ENCODE measurements at regions not wholly inside any gene's neighbourhood (a gene's known extent, or its start where the extent isn't known, plus 50 kb on each side); places are given as distances from the start of the nearest gene placed in this dataset.

GRCh38 chr7:26590709-26591108 is 273.7 kb downstream of the SKAP2 start:
- H3K4me3 ChIP-seq (replicated peaks in 1 of 2; ENCODE audit: low read depth in 1 of 2, low read length in 2 of 2), result no peak overlapping the region
- ATAC-seq, result no peak
- H3K27me3 ChIP-seq (ENCODE audit: insufficient read depth, low read length), result peaks cover 27% of the 10 kb centered on the region; the same call in 1 of the 2 replicates
- H3K79me2 ChIP-seq (ENCODE audit: insufficient read depth, low read length), result no peaks in the 10 kb centered on the region
- no peaks in the 10 kb centered on the region for H3K9me2 ChIP-seq (ENCODE audit: insufficient read depth)
- TF ChIP-seq YY1 (IDR thresholded peaks at IDR 0.05; ENCODE audit: extremely low read depth, insufficient replicate concordance, low read depth, low read length), result no peak
- no peak for TF ChIP-seq CEBPB (IDR thresholded peaks at IDR 0.05; ENCODE audit: low read depth)
- TF ChIP-seq, protein P1, sequence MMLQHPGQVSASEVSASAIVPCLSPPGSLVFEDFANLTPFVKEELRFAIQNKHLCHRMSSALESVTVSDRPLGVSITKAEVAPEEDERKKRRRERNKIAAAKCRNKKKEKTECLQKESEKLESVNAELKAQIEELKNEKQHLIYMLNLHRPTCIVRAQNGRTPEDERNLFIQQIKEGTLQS (IDR thresholded peaks at IDR 0.05), result no peak
- TF ChIP-seq SRF (IDR thresholded peaks at IDR 0.05; ENCODE audit: low read depth), result no peak
- H4K20me1 ChIP-seq (ENCODE audit: insufficient read depth), result no peaks in the 10 kb centered on the region
- no peak overlapping the region for H2AFZ ChIP-seq (ENCODE audit: low read depth, low read length, poor library complexity, severe bottlenecking)
- intact Hi-C loops (cut with micrococcal nuclease), result no loop called here
- H3K27ac ChIP-seq (ENCODE audit: low read depth, low read length), result no peak overlapping the region
- H3K4me1 ChIP-seq (ENCODE audit: control insufficient read depth in 1 of 2, insufficient read depth in 2 of 2, low read length in 2 of 2), result no peaks in the 10 kb centered on the region
- no peaks in the 10 kb centered on the region for H3K36me3 ChIP-seq (ENCODE audit: control insufficient read depth in 1 of 2, insufficient read depth in 2 of 2, low read length in 2 of 2)
- ChIA-PET RAD21 (ENCODE audit: low non-redundant PET in 1 of 2, low total read pairs in 2 of 2, uncharacterized antibody in 2 of 2, unreplicated experiment in 2 of 2) (no interaction called here), POLR2A (no interaction called here), CTCF (no interaction called here)
- no peak overlapping the region for H3K4me2 ChIP-seq (ENCODE audit: low read length)
- H3K9ac ChIP-seq (ENCODE audit: low read length), result no peak overlapping the region
- no peaks in the 10 kb centered on the region for H3K9me3 ChIP-seq (ENCODE audit: control insufficient read depth in 1 of 2, insufficient read depth in 1 of 2, low read depth in 1 of 2, low read length in 2 of 2)
- BruUV-seq (replicated peaks), result no TSS peak
- DNase-seq (ENCODE audit: low read depth, low spot score), result no peak

DNA sequence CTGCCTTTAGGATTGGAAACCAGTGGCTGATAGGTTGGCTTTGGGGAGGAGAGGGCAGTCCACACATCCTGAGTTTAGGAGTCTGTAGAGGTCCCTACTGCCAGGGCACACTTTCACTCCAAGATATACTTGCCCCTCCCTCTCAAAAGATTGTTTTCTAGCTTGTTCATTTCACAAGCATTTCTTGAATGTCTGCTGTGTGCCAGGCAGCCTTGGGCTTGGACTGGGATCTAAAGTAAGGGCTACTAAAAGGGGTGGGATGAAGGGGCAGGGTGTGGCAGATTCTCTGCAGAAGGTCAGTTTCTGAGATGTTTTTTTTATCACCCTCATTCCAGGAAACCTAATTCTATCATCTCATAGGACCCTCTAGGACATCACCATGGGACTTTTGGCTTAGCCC is 272.4 kb downstream of the SKAP2 start:
- DNase-seq (ENCODE audit: low read depth, low spot score) (no peak), ATAC-seq (no peak)
- Histone ChIP-seq H3K9ac (ENCODE audit: low read length) (no peak overlapping the region), H3K27ac (ENCODE audit: low read depth, low read length) (no peak overlapping the region), H2AFZ (ENCODE audit: low read depth, low read length, poor library complexity, severe bottlenecking) (no peak overlapping the region), H3K9me2 (ENCODE audit: insufficient read depth) (no peaks in the 10 kb centered on the region), H4K20me1 (ENCODE audit: insufficient read depth) (no peaks in the 10 kb centered on the region), H3K27me3 (ENCODE audit: insufficient read depth, low read length) (peaks cover 30% of the 10 kb centered on the region; the same call in 1 of the 2 replicates), H3K4me3 (replicated peaks in 1 of 2; ENCODE audit: low read depth in 1 of 2, low read length in 2 of 2) (no peak overlapping the region), H3K9me3 (ENCODE audit: control insufficient read depth in 1 of 2, insufficient read depth in 1 of 2, low read depth in 1 of 2, low read length in 2 of 2) (no peaks in the 10 kb centered on the region), H3K36me3 (ENCODE audit: control insufficient read depth in 1 of 2, insufficient read depth in 2 of 2, low read length in 2 of 2) (no peaks in the 10 kb centered on the region), H3K4me2 (ENCODE audit: low read length) (no peak overlapping the region), H3K4me1 (ENCODE audit: control insufficient read depth in 1 of 2, insufficient read depth in 2 of 2, low read length in 2 of 2) (no peaks in the 10 kb centered on the region), H3K79me2 (ENCODE audit: insufficient read depth, low read length) (no peaks in the 10 kb centered on the region)
- ChIA-PET RAD21 (ENCODE audit: low non-redundant PET in 1 of 2, low total read pairs in 2 of 2, uncharacterized antibody in 2 of 2, unreplicated experiment in 2 of 2) (no interaction called here), CTCF (no interaction called here), POLR2A (no interaction called here)
- intact Hi-C loops (cut with micrococcal nuclease), result no loop called here
- no TSS peak for BruUV-seq (replicated peaks)
- TF ChIP-seq ELF1 (IDR thresholded peaks at IDR 0.05; ENCODE audit: borderline replicate concordance, low read depth) (no peak), EZH2 (IDR thresholded peaks at IDR 0.05) (no peak), FOSL1 (IDR thresholded peaks at IDR 0.05; ENCODE audit: low read depth) (no peak), EZH2phosphoT487 (IDR thresholded peaks at IDR 0.05; ENCODE audit: borderline replicate concordance) (no peak), ZFX (IDR thresholded peaks at IDR 0.05) (no peak), CEBPB (IDR thresholded peaks at IDR 0.05; ENCODE audit: low read depth) (no peak), CBX3 (IDR thresholded peaks at IDR 0.05; ENCODE audit: low read depth) (no peak), JUND (IDR thresholded peaks at IDR 0.05) (no peak), ZNF274 (IDR thresholded peaks at IDR 0.05; ENCODE audit: low read depth, low read length) (no peak)
- TF ChIP-seq, protein P2, sequence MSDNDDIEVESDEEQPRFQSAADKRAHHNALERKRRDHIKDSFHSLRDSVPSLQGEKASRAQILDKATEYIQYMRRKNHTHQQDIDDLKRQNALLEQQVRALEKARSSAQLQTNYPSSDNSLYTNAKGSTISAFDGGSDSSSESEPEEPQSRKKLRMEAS (IDR thresholded peaks at IDR 0.05), result no peak
- TF ChIP-seq, protein P3, sequence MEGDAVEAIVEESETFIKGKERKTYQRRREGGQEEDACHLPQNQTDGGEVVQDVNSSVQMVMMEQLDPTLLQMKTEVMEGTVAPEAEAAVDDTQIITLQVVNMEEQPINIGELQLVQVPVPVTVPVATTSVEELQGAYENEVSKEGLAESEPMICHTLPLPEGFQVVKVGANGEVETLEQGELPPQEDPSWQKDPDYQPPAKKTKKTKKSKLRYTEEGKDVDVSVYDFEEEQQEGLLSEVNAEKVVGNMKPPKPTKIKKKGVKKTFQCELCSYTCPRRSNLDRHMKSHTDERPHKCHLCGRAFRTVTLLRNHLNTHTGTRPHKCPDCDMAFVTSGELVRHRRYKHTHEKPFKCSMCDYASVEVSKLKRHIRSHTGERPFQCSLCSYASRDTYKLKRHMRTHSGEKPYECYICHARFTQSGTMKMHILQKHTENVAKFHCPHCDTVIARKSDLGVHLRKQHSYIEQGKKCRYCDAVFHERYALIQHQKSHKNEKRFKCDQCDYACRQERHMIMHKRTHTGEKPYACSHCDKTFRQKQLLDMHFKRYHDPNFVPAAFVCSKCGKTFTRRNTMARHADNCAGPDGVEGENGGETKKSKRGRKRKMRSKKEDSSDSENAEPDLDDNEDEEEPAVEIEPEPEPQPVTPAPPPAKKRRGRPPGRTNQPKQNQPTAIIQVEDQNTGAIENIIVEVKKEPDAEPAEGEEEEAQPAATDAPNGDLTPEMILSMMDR (IDR thresholded peaks at IDR 0.05 in 2 of 3, conservative IDR thresholded peaks at IDR 0.05 in 1 of 3; ENCODE audit: borderline replicate concordance in 1 of 3, insufficient read depth in 1 of 3, low read depth in 2 of 3, low read length in 2 of 3), result no peak
- TF ChIP-seq, protein P4, sequence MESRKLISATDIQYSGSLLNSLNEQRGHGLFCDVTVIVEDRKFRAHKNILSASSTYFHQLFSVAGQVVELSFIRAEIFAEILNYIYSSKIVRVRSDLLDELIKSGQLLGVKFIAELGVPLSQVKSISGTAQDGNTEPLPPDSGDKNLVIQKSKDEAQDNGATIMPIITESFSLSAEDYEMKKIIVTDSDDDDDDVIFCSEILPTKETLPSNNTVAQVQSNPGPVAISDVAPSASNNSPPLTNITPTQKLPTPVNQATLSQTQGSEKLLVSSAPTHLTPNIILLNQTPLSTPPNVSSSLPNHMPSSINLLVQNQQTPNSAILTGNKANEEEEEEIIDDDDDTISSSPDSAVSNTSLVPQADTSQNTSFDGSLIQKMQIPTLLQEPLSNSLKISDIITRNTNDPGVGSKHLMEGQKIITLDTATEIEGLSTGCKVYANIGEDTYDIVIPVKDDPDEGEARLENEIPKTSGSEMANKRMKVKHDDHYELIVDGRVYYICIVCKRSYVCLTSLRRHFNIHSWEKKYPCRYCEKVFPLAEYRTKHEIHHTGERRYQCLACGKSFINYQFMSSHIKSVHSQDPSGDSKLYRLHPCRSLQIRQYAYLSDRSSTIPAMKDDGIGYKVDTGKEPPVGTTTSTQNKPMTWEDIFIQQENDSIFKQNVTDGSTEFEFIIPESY (IDR thresholded peaks at IDR 0.05; ENCODE audit: extremely low read depth, insufficient replicate concordance, low read length), result no peak
